Kidney epithelial cell (primary cell): ENCODE measurements at regions not wholly inside any gene's neighbourhood (a gene's known extent, or its start where the extent isn't known, plus 50 kb on each side); places are given as distances from the start of the nearest gene placed in this dataset.

Source experiments
- DNase-seq: peaks from one replicate; pipeline ENCODE4 v3.0.0-alpha.2; 2010; ENCODE audit warnings: low read depth
- H3K27me3 ChIP-seq: 2 replicates; pipeline ENCODE4 v1.6.0; 2011; ENCODE audit warnings: low read length; ENCODE audit not compliant: control insufficient read depth, insufficient read depth
- H3K36me3 ChIP-seq: 2 replicates; pipeline ENCODE4 v1.5.1; 2011; ENCODE audit warnings: low read length; ENCODE audit not compliant: control insufficient read depth, insufficient read depth
- H3K4me3 ChIP-seq: 2 replicates; pipeline ENCODE4 v1.5.1; 2011; ENCODE audit warnings: low read depth, mild to moderate bottlenecking, control low read depth, low read length
- TF ChIP-seq, protein P1 (sequence below): IDR thresholded peaks from 2 replicates; pipeline ENCODE4 v1.5.1; 2011; ENCODE audit warnings: mild to moderate bottlenecking, moderate library complexity, low read length, control low read depth, inconsistent platforms; ENCODE audit not compliant: insufficient read depth, poor library complexity, severe bottlenecking

DNA sequence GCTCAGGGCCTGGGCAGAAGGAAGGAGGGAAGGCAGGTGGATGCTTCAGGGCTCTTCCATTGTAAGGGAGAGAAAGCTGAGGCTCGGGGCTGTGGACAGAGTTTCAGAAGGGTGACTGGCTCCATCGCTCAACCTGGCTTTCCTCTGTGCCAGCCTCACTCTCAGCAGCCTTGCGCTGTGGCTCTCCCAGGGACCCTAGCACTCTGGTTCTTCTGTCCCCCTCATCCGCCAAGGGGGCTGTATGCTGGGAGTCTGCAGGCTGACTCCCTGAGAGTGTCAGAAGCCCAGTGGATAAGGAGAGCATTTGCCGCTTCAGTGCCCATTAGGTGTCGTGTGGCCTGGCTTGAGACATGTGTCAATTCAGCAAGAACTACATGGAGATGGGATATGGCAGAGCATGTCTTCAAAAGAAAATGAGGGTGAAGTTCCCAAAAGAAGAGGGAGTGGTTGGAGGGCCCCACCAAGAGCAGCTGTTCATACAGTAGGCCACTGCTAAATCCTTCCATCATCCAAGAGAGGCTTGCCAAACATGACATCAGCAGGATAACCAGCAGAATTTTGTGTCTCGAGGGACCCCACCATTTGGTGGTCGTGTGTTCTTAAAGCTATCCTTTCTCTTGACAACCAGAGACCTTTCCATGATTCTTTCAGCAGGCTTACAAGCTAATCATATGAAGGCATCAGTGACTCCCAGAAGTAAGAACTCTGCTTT is 148.2 kb downstream of the IRX5 start:
- Histone ChIP-seq H3K36me3 (no peaks in the 10 kb centered on the region), H3K27me3 (no peaks in the 10 kb centered on the region), H3K4me3 (no peak overlapping the region)
- no peak for DNase-seq
- TF ChIP-seq, protein P1, sequence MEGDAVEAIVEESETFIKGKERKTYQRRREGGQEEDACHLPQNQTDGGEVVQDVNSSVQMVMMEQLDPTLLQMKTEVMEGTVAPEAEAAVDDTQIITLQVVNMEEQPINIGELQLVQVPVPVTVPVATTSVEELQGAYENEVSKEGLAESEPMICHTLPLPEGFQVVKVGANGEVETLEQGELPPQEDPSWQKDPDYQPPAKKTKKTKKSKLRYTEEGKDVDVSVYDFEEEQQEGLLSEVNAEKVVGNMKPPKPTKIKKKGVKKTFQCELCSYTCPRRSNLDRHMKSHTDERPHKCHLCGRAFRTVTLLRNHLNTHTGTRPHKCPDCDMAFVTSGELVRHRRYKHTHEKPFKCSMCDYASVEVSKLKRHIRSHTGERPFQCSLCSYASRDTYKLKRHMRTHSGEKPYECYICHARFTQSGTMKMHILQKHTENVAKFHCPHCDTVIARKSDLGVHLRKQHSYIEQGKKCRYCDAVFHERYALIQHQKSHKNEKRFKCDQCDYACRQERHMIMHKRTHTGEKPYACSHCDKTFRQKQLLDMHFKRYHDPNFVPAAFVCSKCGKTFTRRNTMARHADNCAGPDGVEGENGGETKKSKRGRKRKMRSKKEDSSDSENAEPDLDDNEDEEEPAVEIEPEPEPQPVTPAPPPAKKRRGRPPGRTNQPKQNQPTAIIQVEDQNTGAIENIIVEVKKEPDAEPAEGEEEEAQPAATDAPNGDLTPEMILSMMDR, result no peak

DNA sequence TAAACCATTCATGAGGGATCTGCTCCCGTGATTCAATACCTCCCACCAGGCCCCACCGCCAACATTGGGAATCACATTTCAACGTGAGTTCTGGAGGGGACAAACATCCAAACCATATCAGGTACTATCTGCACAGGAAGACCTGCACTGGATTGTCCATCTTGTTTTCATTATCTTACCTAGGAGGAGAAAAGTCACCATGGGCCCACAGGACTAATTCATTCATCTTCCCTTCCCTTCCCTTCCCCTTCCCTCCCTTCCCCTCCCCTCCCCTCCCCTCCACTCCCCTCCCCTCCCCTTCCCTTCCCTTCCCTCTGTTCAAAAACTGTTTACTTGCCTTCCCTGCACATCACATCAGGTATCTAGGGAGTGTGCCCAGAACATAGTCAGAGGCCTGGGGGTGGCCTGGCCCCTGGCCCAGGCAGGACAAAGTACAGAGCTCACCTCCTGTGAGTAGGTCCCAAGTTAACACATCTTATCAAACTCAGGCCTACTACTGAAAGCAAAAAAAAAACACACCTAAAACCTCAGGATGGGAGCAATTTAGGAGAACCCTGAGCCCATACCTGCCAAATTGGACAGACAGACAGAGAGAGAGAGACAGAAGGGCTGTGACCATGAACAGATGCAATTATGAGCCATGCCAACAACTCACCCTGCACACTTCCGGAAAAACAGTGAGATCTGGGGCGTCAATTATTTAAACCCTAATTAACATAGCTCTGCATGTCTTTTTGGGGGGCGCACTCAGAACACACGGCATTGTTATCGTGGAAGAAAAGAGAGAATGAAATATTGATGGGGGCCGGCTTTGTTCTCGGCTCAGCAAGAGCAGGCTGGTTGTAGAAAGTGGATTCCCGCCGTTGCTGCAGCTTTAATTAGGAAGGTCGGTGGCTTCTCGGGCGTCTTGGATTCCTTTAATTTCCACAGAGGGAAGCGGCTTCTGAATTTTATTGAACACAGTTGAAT is 151.2 kb downstream of the IRX5 start:
- DNase-seq, result no peak
- Histone ChIP-seq H3K36me3 (no peaks in the 10 kb centered on the region), H3K27me3 (no peaks in the 10 kb centered on the region), H3K4me3 (no peak overlapping the region)
- TF ChIP-seq, protein P1, result no peak

DNA sequence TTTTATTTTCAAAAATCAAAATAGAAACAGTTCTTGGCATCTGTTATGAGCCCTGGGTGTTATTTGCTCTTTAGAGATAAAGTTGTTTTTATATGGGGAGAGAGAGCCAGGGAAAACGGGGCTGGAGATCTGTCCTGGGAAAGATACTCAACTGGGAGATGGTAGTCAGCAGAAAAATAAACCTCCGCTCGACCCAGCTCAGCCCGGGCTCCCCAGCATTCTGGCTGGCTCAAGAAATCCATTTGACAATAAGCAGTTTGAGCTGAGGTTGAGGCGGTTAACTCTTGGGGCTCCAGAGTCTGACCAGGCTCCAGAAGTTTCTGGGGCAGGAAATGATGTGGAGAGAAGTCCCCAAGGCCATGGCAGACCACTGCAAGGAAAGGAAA is 151.9 kb downstream of the IRX5 start:
- TF ChIP-seq, protein P1, result no peak
- Histone ChIP-seq H3K4me3 (no peak overlapping the region), H3K27me3 (no peaks in the 10 kb centered on the region), H3K36me3 (no peaks in the 10 kb centered on the region)
- no peak for DNase-seq

DNA sequence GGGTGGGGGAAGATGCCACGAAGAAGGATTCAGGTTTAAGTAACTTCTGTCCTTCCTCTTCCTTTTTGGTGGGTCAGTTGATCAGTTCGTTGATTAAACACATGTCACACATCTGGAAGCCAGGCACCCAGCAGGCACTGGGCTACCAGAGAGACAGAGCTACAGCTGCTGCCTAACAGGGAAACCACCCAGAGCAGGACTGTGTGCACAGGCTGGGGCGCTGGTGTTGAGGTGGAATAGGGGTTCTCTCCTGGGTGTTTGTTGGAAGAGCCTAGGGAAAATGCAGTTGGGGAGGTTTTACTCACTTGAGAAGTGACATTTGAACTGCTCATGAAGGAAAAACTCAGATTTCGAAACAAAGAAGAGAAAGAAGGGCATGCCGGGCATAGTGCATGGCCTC is 152.4 kb downstream of the IRX5 start:
- TF ChIP-seq, protein P1, result no peak
- DNase-seq, result no peak
- Histone ChIP-seq H3K27me3 (no peaks in the 10 kb centered on the region), H3K36me3 (no peaks in the 10 kb centered on the region), H3K4me3 (no peak overlapping the region)

DNA sequence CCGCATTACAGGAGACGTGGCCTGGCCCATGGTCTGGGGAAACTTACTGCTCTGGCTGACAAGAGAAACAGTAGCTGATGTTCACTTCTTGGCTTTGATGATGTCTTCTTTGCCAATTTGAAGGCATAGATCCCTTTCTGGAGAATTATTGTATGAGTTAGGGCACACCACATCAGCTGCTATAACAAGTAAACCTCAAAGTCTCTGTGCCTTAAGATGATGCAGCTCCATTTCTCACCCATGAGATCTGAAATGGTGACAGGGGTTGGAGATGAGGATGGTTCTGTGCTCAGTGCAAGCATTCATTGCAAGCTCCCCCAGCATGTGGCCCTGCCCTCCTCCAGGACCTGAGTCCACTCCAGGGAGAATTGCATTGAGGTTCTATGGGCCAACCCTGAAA is 157.4 kb downstream of the IRX5 start:
- no peak overlapping the region for H3K4me3 ChIP-seq
- no peak for DNase-seq
- TF ChIP-seq, protein P1, result no peak
- no peaks in the 10 kb centered on the region for H3K36me3 ChIP-seq
- H3K27me3 ChIP-seq, result no peaks in the 10 kb centered on the region
